Fibroblast of skin of right biceps (primary cell): ENCODE measurements at regions not wholly inside any gene's neighbourhood (a gene's known extent, or its start where the extent isn't known, plus 50 kb on each side); places are given as distances from the start of the nearest gene placed in this dataset.
A peak's percentile ranks its signal among the peaks of the same experiment; 100 is the strongest.

Experiments used
- DNase-seq: peaks from one replicate; pipeline ENCODE4 v3.0.0-alpha.2; 2013

- DNase-seq: peak; percentile 18
Observed at GRCh38 chr13:24052547-24053518, 107.7 kb upstream of the SPATA13 start.

GRCh38 chr13:24053519-24054251 is 106.8 kb upstream of the SPATA13 start:
- peak; percentile 59 for DNase-seq

- no peak for DNase-seq
Observed at GRCh38 chr13:24056616-24057137, 103.8 kb upstream of the SPATA13 start.

GRCh38 chr13:24060993-24061392 is 99.5 kb upstream of the SPATA13 start:
- no peak for DNase-seq

GRCh38 chr13:24063281-24063877 is 97.1 kb upstream of the SPATA13 start:
- peak; percentile 17 for DNase-seq

- DNase-seq: no peak
Observed at GRCh38 chr13:24064371-24064770, 96.1 kb upstream of the SPATA13 start.

GRCh38 chr13:24065176-24065575 is 95.3 kb upstream of the SPATA13 start:
- DNase-seq: no peak

- no peak for DNase-seq
Observed at GRCh38 chr13:24066405-24067295, 93.9 kb upstream of the SPATA13 start.

- peak; percentile 20 for DNase-seq
Observed at GRCh38 chr13:24068472-24068871, 92.0 kb upstream of the SPATA13 start.

- DNase-seq: no peak
Observed at GRCh38 chr13:24071016-24071415, 89.5 kb upstream of the SPATA13 start.

GRCh38 chr13:24071423-24072075 is 89.0 kb upstream of the SPATA13 start:
- DNase-seq: no peak

- no peak for DNase-seq
Observed at GRCh38 chr13:24073657-24074056, 86.9 kb upstream of the SPATA13 start.

GRCh38 chr13:24074678-24075077 is 85.8 kb upstream of the SPATA13 start:
- no peak for DNase-seq

- no peak for DNase-seq
Observed at GRCh38 chr13:24075137-24075975, 85.2 kb upstream of the SPATA13 start.

GRCh38 chr13:24076109-24076508 is 84.4 kb upstream of the SPATA13 start:
- no peak for DNase-seq

GRCh38 chr13:24076636-24077035 is 83.9 kb upstream of the SPATA13 start:
- no peak for DNase-seq

- DNase-seq: no peak
Observed at GRCh38 chr13:24080134-24080533, 80.4 kb upstream of the SPATA13 start.

- no peak for DNase-seq
Observed at GRCh38 chr13:24081387-24081786, 79.1 kb upstream of the SPATA13 start.

GRCh38 chr13:24083141-24083540 is 77.4 kb upstream of the SPATA13 start:
- no peak for DNase-seq

GRCh38 chr13:24083722-24084421 is 76.6 kb upstream of the SPATA13 start:
- DNase-seq: no peak
